ENCODE measurements at regions not wholly inside any gene's neighbourhood (a gene's known extent, or its start where the extent isn't known, plus 50 kb on each side); places are given as distances from the start of the nearest gene placed in this dataset.

DNA sequence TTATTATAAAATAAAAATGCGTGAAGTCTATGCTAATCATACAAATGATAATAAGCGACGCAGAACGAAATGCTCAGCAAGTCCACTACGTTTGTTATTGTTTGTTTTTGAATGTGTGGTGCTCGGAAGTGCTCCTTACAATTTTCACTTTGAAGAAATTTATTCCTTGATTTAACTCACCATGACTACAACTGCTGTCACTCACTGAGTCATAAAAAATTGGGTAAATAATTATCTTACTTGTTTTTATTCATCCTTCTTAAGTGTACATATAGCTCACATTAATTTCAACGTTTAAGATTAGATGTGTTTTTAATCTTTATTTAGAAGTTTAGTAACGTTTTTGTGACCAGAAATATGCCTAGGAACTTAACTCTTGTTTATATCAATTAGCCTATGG lies 66.7 kb upstream of the NANOGP8 start:
- no peaks in the 10 kb centered on the region for H3K36me3 ChIP-seq (ENCODE audit: insufficient read depth, low read length)
- TF ChIP-seq, protein P1, sequence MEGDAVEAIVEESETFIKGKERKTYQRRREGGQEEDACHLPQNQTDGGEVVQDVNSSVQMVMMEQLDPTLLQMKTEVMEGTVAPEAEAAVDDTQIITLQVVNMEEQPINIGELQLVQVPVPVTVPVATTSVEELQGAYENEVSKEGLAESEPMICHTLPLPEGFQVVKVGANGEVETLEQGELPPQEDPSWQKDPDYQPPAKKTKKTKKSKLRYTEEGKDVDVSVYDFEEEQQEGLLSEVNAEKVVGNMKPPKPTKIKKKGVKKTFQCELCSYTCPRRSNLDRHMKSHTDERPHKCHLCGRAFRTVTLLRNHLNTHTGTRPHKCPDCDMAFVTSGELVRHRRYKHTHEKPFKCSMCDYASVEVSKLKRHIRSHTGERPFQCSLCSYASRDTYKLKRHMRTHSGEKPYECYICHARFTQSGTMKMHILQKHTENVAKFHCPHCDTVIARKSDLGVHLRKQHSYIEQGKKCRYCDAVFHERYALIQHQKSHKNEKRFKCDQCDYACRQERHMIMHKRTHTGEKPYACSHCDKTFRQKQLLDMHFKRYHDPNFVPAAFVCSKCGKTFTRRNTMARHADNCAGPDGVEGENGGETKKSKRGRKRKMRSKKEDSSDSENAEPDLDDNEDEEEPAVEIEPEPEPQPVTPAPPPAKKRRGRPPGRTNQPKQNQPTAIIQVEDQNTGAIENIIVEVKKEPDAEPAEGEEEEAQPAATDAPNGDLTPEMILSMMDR (IDR thresholded peaks at IDR 0.05; ENCODE audit: extremely low read depth, low read depth, low read length) = no peak
- no peak overlapping the region for H3K4me3 ChIP-seq (ENCODE audit: insufficient read depth, low read length)

DNA sequence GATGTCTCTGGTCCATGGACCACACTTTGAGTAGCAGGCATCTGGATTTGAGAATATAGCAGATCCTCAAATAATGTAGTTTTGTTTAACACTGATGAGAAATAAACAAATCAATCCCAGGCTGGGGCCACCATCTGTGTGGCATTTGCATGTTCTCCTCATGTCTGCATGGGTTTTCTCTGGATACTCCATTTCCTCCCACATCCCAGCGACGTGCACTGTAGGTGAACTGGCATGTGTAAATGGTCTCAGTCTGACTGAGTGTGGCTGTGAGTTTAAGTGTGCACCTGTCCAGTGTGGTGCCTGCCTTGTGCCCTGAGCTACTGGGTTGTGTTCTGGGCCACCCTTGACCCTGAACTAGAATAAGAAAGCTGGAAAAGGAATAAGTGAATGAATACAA lies 66.3 kb upstream of the NANOGP8 start:
- Histone ChIP-seq H2AFZ (ENCODE audit: low read length) (no peak overlapping the region), H3K79me2 (ENCODE audit: insufficient read depth, low read length) (no peaks in the 10 kb centered on the region), H3K9me3 (ENCODE audit: low read depth, low read length) (no peaks in the 10 kb centered on the region), H3K4me2 (ENCODE audit: insufficient read depth, low read length) (no peak overlapping the region), H3K27ac (ENCODE audit: low read depth, low read length) (no peak overlapping the region), H3K27me3 (ENCODE audit: insufficient read depth, low read length) (no peaks in the 10 kb centered on the region), H3K4me1 (ENCODE audit: insufficient read depth, low read length) (no peaks in the 10 kb centered on the region), H4K20me1 (ENCODE audit: insufficient read depth, low read length) (no peaks in the 10 kb centered on the region), H3K4me3 (ENCODE audit: insufficient read depth, low read length) (no peak overlapping the region), H3K36me3 (ENCODE audit: insufficient read depth, low read length) (no peaks in the 10 kb centered on the region)
- TF ChIP-seq, protein P1 (IDR thresholded peaks at IDR 0.05; ENCODE audit: extremely low read depth, low read depth, low read length) = no peak
- DNase-seq (ENCODE audit: insufficient read length, low spot score, missing footprints) = no peak

More for the DNA sequence above, 66.7 kb upstream of the NANOGP8 start:
- H3K27me3 ChIP-seq (ENCODE audit: insufficient read depth, low read length) = no peaks in the 10 kb centered on the region
- H3K27ac ChIP-seq (ENCODE audit: low read depth, low read length) = no peak overlapping the region
- H3K79me2 ChIP-seq (ENCODE audit: insufficient read depth, low read length) = no peaks in the 10 kb centered on the region
- no peaks in the 10 kb centered on the region for H3K4me1 ChIP-seq (ENCODE audit: insufficient read depth, low read length)
- H4K20me1 ChIP-seq (ENCODE audit: insufficient read depth, low read length) = no peaks in the 10 kb centered on the region
- DNase-seq (ENCODE audit: insufficient read length, low spot score, missing footprints) = no peak
- H3K4me2 ChIP-seq (ENCODE audit: insufficient read depth, low read length) = no peak overlapping the region
- H3K9me3 ChIP-seq (ENCODE audit: low read depth, low read length) = no peaks in the 10 kb centered on the region
- no peak overlapping the region for H2AFZ ChIP-seq (ENCODE audit: low read length)

DNA sequence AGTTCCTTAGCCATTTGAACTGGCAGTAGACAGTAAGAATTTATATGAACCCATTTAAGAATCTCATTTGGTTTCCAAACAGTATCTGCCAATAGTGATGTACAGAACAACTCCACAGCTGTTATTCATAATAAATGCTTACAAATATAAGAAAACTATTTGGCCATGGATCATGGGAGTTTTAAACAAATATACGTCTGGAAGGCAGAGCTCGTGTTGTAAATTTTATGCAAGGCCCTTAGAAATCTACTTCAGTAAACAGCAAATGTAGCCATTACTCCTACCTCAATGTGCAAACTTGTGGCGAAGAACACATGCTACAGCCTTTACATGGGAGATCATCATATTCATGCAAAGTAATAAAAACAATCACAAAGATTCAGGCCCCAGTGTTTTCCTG lies 65.3 kb upstream of the NANOGP8 start:
- H2AFZ ChIP-seq (ENCODE audit: low read length) = no peak overlapping the region
- H4K20me1 ChIP-seq (ENCODE audit: insufficient read depth, low read length) = no peaks in the 10 kb centered on the region
- H3K4me2 ChIP-seq (ENCODE audit: insufficient read depth, low read length) = no peak overlapping the region
- DNase-seq (ENCODE audit: insufficient read length, low spot score, missing footprints) = no peak
- no peaks in the 10 kb centered on the region for H3K4me1 ChIP-seq (ENCODE audit: insufficient read depth, low read length)
- TF ChIP-seq, protein P1 (IDR thresholded peaks at IDR 0.05; ENCODE audit: extremely low read depth, low read depth, low read length) = no peak
- H3K36me3 ChIP-seq (ENCODE audit: insufficient read depth, low read length) = no peaks in the 10 kb centered on the region
- H3K9me3 ChIP-seq (ENCODE audit: low read depth, low read length) = no peaks in the 10 kb centered on the region
- H3K4me3 ChIP-seq (ENCODE audit: insufficient read depth, low read length) = no peak overlapping the region
- H3K27ac ChIP-seq (ENCODE audit: low read depth, low read length) = no peak overlapping the region
- no peaks in the 10 kb centered on the region for H3K79me2 ChIP-seq (ENCODE audit: insufficient read depth, low read length)
- H3K27me3 ChIP-seq (ENCODE audit: insufficient read depth, low read length) = no peaks in the 10 kb centered on the region

DNA sequence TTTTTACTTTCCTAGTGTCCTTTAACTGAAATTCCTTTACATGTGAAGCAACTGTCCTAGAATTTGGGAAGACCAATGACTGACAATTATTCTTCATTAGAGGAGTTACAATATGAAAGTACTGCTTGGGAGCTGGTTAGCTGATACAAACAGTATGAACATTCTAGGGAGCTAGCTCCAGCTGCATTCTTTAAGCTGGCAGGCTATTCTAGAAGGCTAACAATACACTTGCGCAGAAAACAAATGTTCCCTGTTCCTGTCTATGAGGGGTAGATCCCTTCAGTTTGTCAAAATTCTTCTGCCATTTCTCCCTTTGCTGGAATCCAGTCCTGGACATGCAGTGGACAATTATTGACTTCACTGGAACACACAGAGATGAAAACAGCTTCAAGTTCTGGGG lies 60.2 kb upstream of the NANOGP8 start:
- no peak overlapping the region for H3K27ac ChIP-seq (ENCODE audit: low read depth, low read length)
- H3K36me3 ChIP-seq (ENCODE audit: insufficient read depth, low read length) = no peaks in the 10 kb centered on the region
- H2AFZ ChIP-seq (ENCODE audit: low read length) = no peak overlapping the region
- H3K4me1 ChIP-seq (ENCODE audit: insufficient read depth, low read length) = peaks cover 16% of the 10 kb centered on the region
- no peak for DNase-seq (ENCODE audit: insufficient read length, low spot score, missing footprints)
- no peak overlapping the region for H3K4me3 ChIP-seq (ENCODE audit: insufficient read depth, low read length)
- H3K9me3 ChIP-seq (ENCODE audit: low read depth, low read length) = no peaks in the 10 kb centered on the region
- H3K27me3 ChIP-seq (ENCODE audit: insufficient read depth, low read length) = no peaks in the 10 kb centered on the region
- no peaks in the 10 kb centered on the region for H3K79me2 ChIP-seq (ENCODE audit: insufficient read depth, low read length)
- TF ChIP-seq, protein P1 (IDR thresholded peaks at IDR 0.05; ENCODE audit: extremely low read depth, low read depth, low read length) = no peak
- H3K4me2 ChIP-seq (ENCODE audit: insufficient read depth, low read length) = no peak overlapping the region
- no peaks in the 10 kb centered on the region for H4K20me1 ChIP-seq (ENCODE audit: insufficient read depth, low read length)

Data from osteoblast (primary cell).